ENCODE measurements at regions not wholly inside any gene's neighbourhood (a gene's known extent, or its start where the extent isn't known, plus 50 kb on each side); places are given as distances from the start of the nearest gene placed in this dataset.

DNA sequence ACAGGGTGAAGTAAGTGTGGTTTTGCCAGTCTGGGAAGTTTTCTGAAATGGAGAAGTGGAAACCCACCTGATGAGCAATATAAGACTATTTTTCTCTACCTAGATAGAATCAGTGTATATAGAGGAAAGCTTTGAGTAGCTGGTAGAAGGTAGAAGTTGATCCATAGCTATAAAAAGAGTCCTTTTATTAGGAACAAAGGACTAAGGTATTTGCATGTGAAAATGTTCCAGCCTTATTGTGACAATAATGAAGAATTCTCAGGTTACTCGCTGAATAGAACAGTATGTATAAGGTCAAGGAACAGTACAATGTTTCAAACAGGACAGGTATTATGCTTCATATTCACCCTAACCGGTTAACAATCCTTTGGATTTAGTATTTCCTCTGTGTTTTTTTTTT lies 972.2 kb downstream of the OTOL1 start:
- no peak for DNase-seq

DNA sequence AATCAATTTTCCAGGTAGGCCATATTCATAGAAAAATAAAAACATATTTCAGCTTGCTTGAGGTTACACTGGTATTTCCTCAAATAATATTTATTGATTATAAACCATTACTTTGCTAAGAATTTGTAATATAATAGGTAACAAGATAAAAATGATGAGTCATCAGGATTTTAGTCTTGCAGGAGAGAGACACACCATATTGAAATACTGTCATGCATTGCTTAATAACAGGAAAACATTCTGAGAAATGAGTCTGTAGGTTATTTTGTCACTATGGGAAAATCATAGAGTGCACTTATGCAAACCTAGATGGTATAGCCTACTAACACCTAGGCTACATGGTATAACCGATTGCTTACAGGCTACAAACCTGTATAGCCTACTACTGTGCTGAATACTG lies 990.5 kb downstream of the OTOL1 start:
- no peak for DNase-seq

DNA sequence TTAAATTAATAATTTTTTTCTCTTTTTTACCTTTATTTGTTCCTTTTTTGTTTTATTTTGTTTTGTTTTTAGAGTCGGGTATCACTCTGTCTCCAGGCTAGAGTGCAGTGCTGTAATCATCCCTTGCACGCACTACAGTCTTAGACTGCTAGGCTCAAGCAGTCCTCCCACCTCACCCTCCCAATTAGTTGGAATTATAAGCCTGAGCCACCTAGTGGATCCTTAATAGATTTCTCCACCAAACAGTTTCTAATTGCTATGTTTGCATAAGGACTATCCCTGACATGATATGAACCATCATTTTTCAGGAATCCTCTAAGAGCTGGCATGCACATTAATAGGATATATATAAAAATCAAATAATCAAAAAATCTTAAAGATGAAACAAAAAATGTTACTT lies 993.2 kb downstream of the OTOL1 start:
- peak; percentile 15 for DNase-seq

DNA sequence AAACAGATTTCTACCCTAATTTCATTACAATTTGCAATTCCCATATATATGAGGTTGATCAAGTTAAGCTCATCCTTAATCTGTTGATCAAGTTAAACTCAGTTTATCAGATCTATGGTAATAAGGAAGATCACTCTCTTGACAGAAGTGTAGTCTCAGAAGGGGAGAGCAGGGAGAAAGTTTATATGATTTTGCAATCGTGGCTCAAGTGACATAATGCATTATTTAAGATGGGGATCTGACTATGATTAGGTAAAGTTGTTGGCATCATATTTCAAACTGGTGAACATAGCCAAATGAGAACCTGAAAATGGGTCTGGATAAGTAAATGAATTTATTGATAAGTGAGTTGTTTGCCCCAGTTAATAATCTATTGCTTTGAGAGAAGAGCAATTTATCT lies 995.3 kb downstream of the OTOL1 start:
- no peak for DNase-seq

DNA sequence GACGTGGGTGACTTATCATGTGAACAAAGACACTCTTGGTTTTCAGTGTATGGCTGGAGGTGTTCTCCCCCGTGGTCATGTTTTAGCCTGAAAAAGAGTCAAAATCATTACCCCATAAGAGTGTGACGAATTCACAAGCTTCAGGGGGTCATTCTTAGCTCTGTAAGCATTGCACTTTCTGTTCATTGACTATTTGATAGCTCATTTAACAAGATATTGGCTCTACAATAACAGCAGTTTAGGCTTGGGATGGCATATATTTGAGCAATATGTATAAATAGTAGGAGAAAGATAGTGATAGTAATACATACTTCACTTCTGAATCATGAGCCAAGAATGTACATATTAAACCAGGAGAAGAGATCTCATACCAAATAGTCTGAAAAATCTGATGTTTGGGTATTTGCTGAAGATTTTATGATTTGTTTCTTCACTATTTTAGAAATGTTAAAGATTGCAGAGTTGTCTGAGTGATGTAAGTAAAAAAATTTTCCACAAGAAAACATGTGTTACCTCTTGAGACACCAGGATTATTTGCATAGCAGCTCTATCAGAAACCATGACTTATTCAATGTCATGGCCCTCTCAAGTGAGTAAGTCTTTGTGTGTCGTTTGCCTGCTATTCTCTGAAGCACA lies 996.0 kb downstream of the OTOL1 start:
- no peak for DNase-seq

DNA sequence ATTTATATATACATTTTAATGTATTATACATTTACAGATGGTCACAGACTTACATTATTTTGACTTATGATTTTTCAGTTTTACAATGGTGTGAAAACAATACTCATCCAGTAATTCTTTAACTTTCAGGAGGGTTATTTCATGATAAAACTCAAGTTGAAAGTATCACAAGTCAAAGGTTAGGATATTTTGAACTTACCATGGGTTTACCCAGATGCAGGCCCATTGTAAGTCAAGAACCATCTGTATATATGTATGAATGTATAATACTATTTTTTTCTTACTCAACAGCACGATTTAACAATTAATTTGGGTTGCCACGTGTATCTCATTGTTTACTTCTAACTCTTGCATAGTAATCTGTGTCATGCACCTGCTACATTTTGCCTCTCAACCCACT lies 1002.0 kb downstream of the OTOL1 start:
- DNase-seq = no peak

DNA sequence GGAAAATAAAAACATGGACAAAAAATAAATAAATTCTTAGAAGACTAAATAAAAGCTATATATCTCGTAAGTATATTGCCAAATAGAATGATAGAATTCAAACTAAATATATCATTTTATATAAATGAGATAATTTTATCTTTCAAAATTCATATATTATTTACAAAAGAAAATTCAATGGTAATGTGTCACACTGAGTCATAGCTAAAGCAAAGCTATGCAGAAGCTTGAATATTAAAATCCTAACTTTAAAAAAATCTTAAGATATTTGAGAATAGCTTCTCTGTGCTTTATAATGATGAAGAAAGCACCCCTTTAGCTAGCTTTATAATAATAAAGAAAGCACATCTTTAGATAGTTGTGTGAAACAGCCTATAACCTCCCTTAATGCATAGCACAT lies 1010.8 kb downstream of the OTOL1 start:
- no peak for DNase-seq

DNA sequence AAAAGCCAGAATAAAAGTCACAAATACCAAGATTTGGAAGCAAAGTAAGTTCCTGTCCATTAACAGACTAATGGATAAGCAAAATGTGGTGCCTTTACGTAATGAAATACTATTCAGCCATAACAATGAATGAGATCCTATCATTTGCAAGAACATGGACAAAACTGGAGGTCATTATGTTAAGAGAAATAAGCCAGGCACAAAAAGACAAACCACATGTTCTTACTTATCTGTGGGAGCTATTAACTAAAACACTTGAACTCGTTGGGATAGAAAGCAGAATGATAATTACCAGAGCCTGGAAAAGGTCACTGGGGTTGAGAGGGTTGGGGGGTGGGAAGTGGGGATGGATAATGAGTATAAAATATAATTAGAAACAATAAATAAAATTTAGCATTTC lies 1015.9 kb downstream of the OTOL1 start:
- DNase-seq = no peak

DNA sequence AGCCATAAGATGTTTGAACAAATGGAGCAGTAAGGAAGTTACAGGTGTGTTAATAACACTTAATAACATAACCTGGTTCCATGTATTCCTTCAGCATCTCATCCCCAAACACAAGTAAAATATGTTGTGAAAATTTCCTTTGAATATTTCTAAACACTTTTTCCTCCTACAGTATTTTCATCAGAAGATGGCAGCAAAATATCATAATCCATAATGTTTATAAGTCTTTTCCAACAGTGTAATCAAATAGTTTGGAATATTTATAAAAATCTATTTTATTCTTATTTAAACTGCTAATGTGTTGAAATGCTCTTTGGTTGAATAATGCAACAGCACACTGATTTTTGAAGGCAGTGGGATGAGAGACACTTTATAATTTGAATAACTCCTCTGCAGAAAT lies 1020.5 kb downstream of the OTOL1 start:
- DNase-seq = no peak

DNA sequence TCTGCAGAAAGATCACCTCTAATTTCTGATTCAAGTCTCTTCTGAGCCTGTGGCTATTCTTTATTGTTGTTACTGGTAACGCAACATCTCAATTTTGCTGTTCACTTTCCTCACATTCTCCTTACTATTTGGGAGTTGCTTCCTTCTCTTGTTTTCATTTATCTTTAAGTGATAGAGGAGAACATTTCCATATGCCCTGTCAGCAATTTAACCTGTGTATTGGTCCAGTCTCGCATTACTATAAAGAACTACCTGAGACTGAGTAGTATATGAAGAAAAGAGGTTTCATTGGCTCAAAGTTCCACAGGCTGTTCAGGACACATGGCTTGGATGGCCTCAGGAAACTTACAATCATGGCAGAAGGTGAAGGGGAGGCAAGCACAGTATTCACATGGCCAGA lies 1025.1 kb downstream of the OTOL1 start:
- DNase-seq = no peak

DNA sequence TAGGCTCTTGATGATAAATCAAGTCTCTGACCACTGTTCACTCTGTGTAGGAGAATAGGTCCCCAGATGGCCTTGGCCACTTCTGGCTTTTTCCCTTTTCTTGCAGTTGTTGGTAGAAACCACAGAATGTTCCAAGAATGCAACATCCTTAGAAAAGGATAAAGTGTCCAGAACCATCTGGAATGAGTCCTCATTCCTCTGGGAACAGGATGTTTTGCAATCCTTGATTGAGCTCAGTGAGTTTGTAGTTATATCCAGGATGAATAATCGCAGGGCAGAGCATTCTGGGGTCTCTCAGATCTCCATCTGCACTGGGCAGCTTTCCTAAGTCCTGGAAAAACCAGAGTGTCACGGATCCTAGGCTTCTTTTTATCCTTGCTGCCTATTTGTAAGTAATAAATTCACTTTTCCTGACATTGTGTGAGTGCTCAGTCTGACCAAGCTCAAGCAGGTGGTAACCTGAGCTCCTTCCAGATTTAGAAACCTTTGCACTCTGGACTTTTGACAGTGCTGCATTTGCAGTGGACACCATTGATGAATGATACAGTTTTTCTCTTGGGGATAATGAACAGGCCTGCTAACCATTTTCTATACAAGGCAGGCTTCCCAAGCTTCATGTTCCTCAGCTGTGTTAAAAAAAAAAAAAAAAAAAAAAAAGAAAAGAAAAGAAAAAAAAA lies 1028.6 kb downstream of the OTOL1 start:
- DNase-seq = no peak

DNA sequence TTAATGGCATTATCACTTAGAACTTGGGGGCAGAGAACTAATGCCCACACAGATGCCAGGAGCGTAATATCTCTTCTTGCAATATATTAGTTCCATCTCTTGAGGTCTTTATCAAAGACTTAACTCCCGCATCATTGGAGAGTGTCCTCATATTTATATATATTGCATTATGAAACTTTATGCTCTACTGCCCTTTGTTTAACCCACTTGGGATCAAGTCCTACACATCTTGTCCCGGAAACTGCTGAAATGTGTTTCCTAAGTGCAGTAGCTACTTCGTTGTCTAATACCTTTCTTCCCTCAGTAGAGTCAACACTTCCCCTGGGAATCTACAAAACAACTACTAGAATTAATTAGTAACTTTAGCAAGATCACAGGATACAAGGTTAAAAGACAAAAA lies 1029.2 kb downstream of the OTOL1 start:
- no peak for DNase-seq

DNA sequence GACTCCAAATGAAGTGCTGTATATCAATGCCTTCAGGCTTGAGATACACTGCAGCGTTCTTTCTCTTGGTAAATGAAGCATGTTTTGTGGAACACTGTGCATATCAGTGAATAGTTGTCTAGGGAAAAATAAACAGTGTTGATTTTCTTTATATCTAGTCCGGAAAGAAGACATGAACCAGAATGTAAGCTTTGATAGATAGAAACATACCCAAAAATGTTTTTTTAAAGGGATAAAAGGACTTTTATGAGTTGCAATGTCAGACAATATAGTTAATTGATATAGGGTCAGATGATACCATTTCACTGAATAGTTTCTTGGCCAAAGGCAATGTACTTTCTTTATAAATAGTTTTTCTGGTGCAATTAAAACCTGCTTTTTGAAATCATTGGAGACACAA lies 1037.8 kb downstream of the OTOL1 start:
- DNase-seq = no peak

DNA sequence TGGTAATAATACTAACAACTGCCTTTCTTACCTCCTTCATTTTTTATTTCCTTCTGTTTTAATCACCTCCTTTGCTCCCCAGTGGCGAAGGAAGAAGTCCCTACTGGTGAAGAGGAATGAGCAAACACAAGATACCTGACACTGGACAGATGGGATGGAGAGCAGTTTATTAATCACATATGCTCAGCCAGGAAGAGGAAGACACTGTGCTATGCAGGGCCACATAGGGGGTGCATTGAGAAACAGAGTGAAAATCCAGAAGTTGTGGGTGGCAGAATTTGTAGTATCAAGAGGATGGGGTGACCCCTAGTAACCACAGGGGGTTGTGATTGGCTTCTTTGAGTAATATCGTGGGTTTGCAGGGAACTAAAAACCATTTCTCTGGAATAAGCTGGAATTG lies 1041.9 kb downstream of the OTOL1 start:
- DNase-seq = no peak

DNA sequence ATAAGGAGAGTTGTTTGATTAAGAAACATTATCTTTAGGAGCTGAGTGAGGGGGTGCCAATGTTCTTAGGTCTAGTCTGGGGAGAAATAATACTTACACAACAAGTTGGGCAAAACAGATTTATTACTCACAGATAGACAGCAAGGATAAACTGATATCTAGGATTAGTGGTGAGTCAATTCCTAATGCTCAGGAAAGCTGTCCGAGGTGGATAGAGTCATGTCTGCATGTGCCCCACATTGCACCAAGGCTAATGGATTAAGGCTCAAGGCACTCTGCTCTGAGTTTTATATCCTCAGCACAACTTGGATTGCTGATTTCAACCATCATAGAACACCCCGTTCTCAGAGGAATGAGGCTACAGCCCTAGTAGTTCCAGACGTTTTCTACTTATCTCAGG lies 1042.3 kb downstream of the OTOL1 start:
- DNase-seq = no peak

DNA sequence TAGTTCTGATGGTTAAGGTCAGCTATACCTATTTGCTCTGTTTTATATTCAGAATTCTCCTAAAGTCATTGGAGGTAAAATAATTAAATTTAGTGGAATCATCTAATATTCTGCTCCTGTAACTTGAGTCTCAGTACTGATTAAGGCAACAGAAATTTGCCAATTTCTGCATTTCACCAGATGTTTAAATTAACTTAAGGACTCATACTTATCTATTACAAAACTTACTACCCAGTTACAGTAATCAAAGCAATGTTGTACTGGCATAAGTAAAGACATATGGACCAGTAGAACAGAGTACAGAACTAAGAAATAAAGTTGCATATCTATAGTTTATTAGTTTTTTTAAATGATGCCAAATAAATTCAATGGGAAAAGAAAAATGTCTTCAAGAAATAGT lies 1043.8 kb downstream of the OTOL1 start:
- no peak for DNase-seq

DNA sequence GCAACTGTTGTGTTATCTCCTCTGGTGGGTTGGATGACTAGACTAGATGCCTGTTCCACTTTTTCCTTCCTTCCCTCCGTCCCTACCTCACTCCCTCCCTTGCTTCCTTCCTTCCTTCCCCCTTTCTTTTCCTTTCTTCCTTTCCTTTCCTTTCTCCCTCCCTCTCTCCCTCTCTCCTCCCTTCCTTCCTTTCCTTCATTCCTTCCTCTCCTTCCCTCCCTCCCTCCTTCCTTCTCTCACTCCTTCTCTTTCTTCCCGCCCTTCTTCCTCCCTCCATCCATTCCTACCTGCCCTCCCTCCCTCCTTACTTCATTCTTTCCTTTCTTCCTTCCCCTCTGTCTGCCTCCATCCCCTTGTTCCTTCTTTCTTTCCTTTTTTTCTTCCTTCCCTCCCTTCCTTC lies 1045.3 kb downstream of the OTOL1 start:
- no peak for DNase-seq

DNA sequence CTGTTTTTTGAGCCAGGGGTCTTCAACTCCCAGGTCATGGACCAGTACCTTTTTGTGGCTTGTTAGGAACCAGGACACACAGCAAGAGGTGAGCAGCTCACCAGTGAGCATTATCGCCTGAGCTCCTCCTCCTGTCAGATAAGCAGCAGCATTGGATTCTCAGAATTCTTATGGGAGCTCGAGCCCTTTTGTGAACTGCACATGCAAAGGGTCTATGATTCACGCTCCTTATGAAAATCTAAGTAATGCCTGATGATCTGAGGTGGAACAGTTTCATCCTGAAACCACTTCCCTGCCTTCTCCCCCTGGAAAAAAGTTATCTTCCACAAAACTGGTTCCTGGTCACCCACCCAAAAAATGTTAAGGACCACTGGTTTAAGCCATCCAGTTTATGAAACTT lies 1047.6 kb downstream of the OTOL1 start:
- no peak for DNase-seq

DNA sequence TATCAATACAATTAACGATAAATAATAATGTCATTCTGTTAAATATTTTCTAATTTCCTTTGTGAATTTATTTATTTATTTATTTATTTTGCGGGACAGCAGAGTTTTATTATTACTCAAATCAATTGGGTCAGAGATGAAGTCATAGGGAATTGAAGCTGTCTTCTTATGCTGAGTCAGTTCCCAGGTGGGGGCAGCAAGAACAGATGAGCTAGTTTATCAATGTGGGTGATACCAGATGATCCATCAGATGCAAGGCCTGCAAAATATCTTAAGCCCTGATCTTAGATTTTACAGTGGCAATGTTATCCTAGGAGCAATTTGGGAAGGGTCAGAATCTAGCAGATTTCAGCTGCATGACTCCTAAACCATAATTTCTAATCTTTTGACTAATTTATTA lies 1050.3 kb downstream of the OTOL1 start:
- DNase-seq = no peak

DNA sequence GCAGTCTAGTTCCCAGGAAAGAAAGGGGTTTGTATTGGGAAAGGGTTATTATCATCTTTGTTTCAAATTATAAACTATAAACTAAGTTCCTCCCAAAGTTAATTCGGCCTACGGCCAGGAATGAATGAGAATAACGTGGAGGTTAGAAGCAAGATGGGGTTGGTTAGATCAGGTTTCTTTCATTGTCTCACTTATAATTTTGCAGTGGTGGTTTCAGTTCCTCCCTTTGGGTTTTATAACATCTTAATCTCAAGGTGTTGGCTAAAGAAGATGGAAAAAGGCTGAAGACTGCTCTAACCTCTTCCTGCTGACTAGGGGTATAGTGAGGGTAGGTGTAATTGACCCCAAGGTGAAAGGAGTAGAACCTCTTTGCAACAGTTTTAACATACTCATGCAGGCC lies 1050.7 kb downstream of the OTOL1 start:
- DNase-seq = no peak

DNA sequence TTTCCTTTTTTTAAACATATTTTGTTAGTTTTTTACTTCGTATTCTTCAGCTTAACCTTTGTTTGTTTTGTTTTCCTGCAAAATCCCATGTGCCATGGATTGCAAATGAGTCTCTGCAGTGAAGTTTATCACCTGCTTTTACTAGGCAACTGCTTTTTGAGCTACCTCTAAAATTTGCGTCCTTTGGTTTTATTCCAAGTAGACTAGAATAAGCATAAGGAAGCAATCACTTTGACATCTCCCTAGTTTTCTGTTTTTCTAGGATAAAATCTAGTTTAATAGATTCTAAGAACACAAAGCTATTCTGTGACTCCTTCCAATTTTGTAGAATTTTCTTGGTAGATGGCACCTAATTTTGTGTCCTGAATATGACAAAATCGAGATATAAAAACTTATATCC lies 1059.2 kb downstream of the OTOL1 start:
- DNase-seq = no peak

DNA sequence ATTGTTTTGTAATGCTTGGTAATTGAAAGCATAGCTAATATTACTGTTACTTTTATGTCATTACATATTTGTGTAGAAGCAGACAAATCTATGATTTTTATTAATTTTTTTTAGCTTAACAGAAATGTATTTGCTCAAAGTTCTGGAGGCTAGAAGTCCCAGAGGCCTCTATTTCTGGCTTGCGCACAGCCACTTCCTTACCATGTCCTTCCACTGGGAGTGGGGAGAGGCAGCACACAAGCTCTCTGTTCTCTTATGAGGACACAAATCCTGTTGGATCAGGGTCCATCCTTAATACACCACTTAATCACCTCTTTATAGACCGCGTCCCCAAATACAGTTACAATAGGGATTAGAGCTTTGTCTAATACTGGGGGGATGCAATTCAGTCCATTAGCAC lies 1061.4 kb downstream of the OTOL1 start:
- DNase-seq = no peak

DNA sequence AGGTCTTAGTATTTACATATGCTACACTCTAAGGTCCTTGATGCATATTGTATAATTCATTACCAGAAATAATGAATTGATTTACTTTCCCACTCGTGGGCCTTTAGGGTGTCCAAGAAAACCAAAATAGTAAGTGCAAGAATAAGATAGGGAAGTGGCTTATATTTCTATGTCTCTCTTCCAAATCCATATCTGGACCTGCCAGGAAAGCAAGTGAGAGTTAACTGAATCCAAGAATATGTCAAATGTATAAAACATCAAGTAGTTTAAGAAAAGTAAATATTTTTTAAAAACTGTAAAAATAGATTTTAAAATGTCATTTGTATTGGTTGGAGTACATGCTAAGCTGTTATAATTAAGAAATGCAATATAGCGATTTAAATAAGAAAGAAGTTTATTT lies 1072.1 kb downstream of the OTOL1 start:
- no peak for DNase-seq

DNA sequence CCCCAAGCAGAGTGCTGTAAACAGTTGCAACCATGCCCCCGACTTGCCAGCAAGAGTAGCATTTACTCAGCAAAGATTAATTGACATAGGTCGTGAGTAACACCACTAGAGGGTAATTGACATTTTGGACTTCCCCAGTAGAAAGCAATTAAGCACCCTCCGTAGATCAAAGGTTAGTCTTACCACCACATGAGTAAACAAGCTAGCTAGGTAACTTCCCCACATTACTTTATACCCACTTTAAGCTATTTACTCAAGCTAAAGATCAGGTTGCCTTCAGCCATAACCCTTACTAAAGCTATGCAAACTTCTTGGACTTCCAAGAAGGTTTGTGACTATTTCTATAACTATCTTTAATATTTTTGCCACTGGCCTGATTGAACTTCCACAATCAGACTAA lies 1072.7 kb downstream of the OTOL1 start:
- no peak for DNase-seq

DNA sequence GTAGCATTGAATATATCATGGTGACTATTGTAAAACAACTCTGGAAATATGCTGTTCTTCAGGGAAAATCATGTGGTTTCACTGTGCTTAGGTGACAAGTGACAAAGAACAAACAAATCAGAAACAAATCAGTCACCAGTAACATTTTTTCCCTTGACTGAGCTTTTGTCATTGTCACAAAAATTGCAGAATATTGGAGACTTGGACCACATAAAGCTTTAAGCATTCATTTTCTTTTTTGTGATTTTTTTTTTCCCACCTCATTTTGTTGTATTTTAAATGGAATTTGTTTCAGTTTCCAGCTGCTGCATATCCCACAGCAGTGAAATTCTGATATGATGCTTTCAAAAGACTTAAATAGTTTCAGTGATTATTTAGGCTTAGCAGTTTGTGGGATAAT lies 1088.4 kb downstream of the OTOL1 start:
- DNase-seq = no peak
